ENCODE measurements at regions not wholly inside any gene's neighbourhood (a gene's known extent, or its start where the extent isn't known, plus 50 kb on each side); places are given as distances from the start of the nearest gene placed in this dataset.

DNA sequence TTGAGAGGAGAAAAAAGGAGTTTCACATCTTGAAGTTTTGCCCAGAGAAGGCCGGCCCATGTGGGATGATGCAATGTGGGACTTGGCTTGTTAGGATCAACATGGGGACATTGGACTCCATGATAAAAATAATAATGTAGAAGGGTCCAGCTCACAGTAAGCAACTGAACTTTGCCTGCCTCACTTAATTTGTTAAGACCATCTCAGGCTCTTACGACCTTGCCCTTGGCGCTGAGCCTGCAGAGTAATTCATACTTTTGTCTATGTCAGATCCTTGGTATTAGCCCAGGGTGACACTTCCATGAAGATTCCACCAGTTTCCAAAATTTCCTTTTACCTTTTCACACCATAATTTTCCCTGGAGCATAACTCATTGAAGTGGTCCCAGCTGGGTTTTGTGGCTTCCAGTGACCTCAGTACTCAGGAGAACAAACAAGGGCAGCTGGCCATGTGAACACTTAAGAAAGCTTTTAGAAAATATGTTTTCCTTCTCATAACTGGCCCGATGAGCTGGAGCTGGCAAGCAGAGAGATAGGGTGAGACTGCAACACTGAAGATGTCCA is 315.4 kb upstream of the RASGRP1 start:
- intact Hi-C loops (cut with micrococcal nuclease) = no loop called here

DNA sequence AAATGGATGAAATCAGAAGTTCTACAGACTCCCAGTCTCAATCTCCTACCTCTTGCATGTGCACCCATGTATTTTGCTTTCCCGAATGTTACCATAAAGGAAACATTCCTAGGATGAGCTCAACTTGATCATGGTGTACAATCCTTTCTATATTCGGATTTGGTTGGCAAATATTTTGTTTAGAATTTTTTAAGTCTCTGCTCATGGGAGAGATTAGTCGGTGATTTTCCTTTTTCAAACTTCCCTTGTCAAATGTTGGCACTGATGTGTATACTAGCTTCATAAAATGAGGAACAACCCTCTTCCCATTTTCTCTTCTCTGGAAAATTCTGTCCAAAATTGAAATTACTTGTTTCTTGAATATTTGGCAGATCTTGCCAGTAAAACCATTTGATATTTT is 317.6 kb upstream of the RASGRP1 start:
- intact Hi-C loops (cut with micrococcal nuclease) = no loop called here

GRCh38 chr15:38883987-38884386 is 319.4 kb upstream of the RASGRP1 start:
- intact Hi-C loops (cut with micrococcal nuclease) = no loop called here

GRCh38 chr15:38885001-38885400 is 320.4 kb upstream of the RASGRP1 start:
- intact Hi-C loops (cut with micrococcal nuclease) = no loop called here

DNA sequence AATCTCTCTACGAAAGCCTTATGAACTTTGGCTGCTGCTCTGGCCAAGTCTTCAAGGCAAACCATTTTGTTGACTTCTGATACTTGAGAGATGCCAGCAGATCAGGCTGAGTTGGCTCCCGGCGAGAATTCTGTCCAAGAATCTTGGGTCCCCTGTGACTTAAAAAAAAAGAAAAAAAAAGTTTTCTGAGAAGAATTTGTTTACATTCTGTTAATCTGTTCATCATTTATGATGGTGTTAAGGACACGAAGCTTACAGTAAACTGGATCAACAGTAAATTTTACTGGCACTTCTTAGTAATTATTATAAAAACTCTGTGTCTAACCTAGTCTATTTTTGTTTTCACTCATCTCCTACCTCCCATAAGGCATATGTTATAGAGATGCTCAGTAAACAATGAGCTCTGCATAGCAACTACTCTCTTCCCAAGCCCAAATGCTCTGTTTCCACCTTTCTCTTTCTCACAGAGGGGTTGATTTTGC is 320.9 kb upstream of the RASGRP1 start:
- intact Hi-C loops (cut with micrococcal nuclease) = no loop called here

DNA sequence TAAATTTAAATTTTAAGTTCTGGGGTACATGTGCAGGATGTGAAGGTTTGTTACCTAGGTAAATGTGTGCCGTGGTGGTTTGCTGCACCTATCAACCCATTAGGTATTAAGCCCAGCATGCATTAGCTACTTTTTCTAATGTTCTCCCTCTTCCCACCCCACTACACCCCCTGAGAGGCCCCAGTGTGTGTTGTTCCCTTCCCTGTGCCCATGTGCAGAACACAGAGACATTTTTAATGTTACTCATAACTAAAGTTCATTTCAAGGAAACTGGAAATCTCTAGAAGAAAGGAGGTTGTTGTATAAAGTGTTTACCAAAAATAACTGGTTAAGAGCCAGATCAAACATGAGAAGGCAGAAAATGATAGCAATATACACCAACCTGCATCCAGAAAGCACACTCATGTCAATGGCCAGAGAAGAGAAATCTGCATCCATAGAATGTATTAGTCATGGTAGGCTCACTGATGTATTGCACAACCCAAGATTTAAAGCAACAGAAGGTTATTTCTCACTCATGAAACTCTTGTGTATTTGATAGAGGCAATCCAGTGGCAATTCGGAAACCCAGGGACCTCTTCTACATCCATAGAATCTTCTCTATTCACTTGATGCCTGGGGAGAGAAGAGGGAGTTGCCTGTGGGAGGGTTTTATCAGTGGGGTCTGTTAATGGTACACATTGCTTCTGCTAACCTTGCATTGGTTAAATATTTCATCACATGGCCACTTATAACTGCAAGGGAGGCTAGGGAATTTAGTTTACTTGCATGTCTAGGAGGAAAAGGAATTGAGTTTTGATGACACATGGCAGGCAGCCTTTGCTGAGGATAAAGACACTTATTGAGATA is 321.9 kb upstream of the RASGRP1 start:
- intact Hi-C loops (cut with micrococcal nuclease) = no loop called here

DNA sequence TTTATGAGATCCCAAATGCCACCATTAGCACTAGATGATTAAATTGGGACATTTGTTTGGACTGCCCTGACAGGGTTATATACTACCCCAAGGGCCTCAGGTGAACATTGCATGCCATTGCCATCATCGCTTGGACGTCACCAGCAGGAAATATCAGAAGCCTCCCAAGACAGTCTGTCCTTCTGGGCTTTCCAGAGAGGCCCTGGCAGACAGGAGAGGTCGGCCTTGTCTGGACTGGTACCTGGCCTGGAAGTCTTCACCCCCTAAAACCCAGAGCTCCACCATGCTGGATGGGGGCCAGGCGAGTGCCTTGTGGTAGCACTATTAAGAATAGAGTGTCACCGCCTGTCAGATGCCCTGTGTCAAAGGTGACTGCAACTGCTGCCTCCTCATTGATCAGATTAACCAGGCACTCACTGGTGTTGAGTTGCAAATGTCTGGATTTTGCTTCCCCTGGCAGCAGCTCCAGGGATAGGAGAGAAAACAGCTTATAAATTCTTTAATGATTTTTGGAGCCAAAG is 324.1 kb upstream of the RASGRP1 start:
- intact Hi-C loops (cut with micrococcal nuclease) = no loop called here

- intact Hi-C loops (cut with micrococcal nuclease) = no loop called here
Observed at GRCh38 chr15:38890194-38890593, 325.6 kb upstream of the RASGRP1 start.

- intact Hi-C loops (cut with micrococcal nuclease) = no loop called here
Observed at GRCh38 chr15:38893925-38894242, 329.3 kb upstream of the RASGRP1 start.

- intact Hi-C loops (cut with micrococcal nuclease) = no loop called here
Observed at GRCh38 chr15:38894243-38894948, 329.8 kb upstream of the RASGRP1 start.

- intact Hi-C loops (cut with micrococcal nuclease) = no loop called here
Observed at GRCh38 chr15:38895326-38896255, 331.0 kb upstream of the RASGRP1 start.

DNA sequence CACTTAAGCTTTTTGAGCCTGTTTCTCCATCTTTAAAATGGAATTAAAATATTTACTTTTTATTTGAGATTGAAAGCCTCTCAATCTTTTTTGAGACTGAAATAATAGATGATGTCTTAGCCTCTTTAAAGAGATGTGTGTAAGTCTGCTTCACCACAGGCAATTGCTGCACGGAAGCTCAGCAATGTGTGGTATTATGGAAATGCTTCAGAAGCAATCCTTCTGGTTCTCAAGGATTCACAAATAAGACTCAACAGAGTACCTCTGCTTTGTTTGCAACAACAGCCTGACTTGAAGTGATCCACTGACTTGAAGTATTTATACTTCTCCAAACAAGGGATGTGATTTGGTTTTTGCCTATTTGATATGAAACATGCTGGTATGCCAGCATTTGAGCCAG is 332.0 kb upstream of the RASGRP1 start:
- intact Hi-C loops (cut with micrococcal nuclease) = no loop called here

DNA sequence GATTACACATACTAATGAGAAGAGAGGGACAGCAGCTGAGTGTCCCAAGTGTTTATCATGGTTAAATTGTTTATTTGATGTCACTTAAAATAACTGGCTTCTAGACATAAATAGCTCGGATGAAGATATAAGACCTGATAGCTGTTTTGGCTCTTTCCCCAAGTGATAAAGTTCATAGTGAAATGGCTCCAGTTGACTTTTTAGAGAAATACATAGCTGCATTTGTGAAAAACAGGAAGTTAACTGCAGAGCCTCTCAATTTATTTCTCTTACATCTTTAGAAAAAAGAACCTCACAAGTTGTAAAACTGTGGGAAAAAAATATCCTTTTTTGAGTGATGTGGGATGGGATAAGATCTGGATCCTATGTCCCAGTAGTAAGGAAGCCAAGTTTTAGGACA is 332.9 kb upstream of the RASGRP1 start:
- intact Hi-C loops (cut with micrococcal nuclease) = no loop called here

DNA sequence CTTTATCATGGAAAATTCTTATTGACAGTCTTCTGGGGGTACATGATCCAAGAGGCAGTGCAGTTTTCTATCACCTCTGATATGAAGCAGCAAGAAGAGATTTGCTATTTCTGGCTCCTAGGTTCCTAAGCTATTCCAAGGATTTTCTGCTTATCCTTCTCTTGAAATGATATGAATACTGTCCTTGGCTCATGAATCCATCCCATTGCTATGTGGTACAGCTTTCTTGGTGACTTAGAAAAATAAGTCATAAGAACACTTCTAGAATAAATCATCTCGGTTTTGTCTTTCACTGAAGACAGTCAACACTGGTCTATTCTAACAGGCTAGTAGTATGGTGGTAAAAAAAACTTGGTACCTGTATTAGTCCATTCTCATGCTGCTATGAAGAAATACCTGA is 333.6 kb upstream of the RASGRP1 start:
- intact Hi-C loops (cut with micrococcal nuclease) = no loop called here

DNA sequence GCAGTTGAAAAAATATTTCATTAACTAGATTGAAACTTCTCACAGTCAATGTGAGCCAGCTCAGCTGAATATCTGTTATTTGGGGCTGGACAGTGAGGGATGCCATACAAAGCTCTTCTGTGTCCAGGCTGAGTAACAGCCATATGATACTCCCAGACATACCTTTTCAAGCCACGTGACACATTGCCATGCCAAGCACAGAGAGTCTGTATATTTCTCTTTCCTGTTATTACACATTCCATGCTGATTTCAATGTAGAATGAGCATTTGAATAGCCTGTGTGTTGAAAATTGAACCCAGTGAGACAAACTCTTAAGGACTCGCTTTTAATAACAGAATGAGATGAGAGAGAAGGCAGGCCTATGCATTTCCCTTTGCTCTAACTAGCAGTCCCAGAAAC is 334.7 kb upstream of the RASGRP1 start:
- intact Hi-C loops (cut with micrococcal nuclease) = no loop called here

DNA sequence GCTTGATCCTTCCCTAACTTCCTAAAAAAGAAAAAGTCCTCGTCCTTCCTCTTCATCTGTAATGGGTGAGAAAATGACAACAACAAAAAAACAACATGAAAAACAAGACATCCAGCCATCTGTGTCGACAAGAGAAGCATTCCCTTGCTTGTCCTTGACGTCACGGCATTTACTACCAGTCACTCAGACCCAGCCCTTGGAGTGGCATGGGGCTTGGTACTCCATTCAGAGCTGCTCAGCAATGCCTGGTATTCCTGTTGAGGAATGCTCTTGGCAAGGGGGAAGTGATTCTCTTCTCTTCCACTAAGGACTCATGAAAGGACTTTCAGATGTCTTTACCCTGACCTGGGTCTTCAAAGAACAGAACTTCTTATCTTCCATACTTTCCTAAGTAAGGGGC is 339.7 kb upstream of the RASGRP1 start:
- intact Hi-C loops (cut with micrococcal nuclease) = no loop called here

GRCh38 chr15:38905632-38906031 is 341.0 kb upstream of the RASGRP1 start:
- intact Hi-C loops (cut with micrococcal nuclease) = no loop called here

GRCh38 chr15:38920966-38921365 is 356.4 kb upstream of the RASGRP1 start:
- intact Hi-C loops (cut with micrococcal nuclease) = no loop called here

DNA sequence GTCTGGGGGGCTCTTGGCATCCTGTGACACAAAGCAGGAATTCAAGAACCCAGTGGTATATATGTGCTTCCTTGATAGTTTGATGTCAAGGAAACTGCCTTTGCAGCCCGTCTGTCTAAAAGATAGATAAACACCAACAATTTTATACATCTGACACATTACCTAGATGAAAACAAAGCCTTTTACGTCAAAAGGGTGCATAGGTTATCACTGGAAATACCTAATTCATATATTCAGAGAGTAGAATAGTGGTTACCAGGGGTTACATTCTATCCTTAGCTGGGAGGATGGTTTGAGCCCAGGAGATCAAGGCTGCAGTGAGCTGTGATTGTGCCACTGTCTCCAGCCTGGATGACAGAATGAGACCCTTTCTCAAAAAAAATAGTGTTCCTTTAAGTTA is 356.9 kb upstream of the RASGRP1 start:
- intact Hi-C loops (cut with micrococcal nuclease) = no loop called here

- intact Hi-C loops (cut with micrococcal nuclease) = no loop called here
Observed at GRCh38 chr15:38928431-38928830, 363.8 kb upstream of the RASGRP1 start.

DNA sequence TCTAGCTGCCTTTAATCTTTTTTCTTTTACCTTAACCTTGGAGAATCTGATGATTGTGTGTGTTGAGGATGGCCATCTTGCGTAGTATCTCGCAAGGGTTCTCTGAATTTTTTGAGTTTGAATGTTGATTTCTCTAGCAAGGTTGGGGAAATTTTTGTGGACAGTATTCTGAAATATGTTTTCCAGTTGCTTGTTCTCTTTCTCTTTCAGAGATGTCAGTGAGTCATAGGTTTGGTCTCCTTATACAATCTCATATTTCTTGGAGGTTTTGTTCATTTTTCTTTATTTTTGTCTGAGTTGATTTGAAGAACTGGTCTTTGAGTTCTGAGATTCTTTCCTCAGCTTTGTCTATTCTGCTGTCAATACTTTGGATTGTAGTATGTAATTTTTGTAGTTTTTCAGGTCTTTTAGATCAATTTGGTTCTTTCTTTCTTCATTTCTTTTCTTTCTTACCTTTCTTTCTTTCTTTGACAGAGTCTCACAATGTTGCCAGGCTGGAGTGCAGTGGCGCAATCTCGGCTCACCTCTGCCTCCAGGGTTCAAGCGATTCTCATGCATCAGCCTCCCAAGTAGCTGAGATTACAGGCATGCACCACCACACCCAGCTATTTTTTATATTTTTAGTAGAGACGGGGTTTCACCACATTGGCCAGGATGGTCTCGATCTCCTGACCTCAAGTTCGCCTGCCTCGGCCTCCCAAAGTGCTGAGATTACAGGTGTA is 366.4 kb upstream of the RASGRP1 start:
- intact Hi-C loops (cut with micrococcal nuclease) = no loop called here
